Naive B cell (primary cell): ENCODE measurements at regions not wholly inside any gene's neighbourhood (a gene's known extent, or its start where the extent isn't known, plus 50 kb on each side); places are given as distances from the start of the nearest gene placed in this dataset.

ENCODE experiments used
- ATAC-seq, 2 donors: fragments of 150-1000 bp; cut with Tn5 transposase; 2 replicates each; pipeline ENCODE4 v1.10.0; 2021; ENCODE audit warnings: low read depth in 2 of 2, mild to moderate bottlenecking in 2 of 2, moderate library complexity in 2 of 2
- DNase-seq: peaks from one replicate; pipeline ENCODE4 v3.0.0; 2022
- H3K27ac Mint-ChIP-seq, 6 donors: one replicate each; pipeline ENCODE4 v1.8.0; 2020 to 2022; ENCODE audit warnings: mild to moderate bottlenecking in 6 of 6, mixed read lengths in 6 of 6, moderate library complexity in 5 of 6, inconsistent platforms in 2 of 6
- H3K27me3 Mint-ChIP-seq, 3 donors: one replicate each; pipeline ENCODE4 v1.8.0; 2021 to 2022; ENCODE audit warnings: mixed read lengths in 3 of 3, mild to moderate bottlenecking in 1 of 3
- H3K36me3 Mint-ChIP-seq, 2 donors: one replicate each; pipeline ENCODE4 v1.8.0; 2020 to 2022; ENCODE audit warnings: mixed read lengths in 2 of 2, inconsistent platforms in 1 of 2, mild to moderate bottlenecking in 1 of 2
- H3K4me1 Mint-ChIP-seq, 3 donors: one replicate each; pipeline ENCODE4 v1.8.0; 2020 to 2022; ENCODE audit warnings: mixed read lengths in 3 of 3, inconsistent platforms in 1 of 3, mild to moderate bottlenecking in 1 of 3, moderate library complexity in 1 of 3
- H3K4me3 Mint-ChIP-seq, 8 donors: one replicate each; pipeline ENCODE4 v1.8.0; 2020 to 2022; ENCODE audit warnings: mild to moderate bottlenecking in 8 of 8, mixed read lengths in 8 of 8, moderate library complexity in 8 of 8, inconsistent platforms in 2 of 8
- H3K9me3 Mint-ChIP-seq, 7 donors: one replicate each; pipeline ENCODE4 v1.8.0; 2020 to 2022; ENCODE audit warnings: mixed read lengths in 7 of 7, mild to moderate bottlenecking in 5 of 7, inconsistent platforms in 2 of 7, moderate library complexity in 1 of 7

GRCh38 chr5:165714598-165714997 is 2209.2 kb downstream of the MAT2B start:
- ATAC-seq (no peak), DNase-seq (no peak)
- Mint-ChIP-seq H3K27me3 (no peaks in the 10 kb centered on the region), H3K36me3 (no peaks in the 10 kb centered on the region), H3K27ac (no peak overlapping the region), H3K4me1 (no peaks in the 10 kb centered on the region), H3K9me3 (peaks cover 0 to 9% (median 2%) of the 10 kb centered on the region in 7 donors), H3K4me3 (no peak overlapping the region)

GRCh38 chr5:165720901-165721300 is 2215.5 kb downstream of the MAT2B start:
- ATAC-seq (no peak), DNase-seq (no peak)
- Mint-ChIP-seq H3K4me1 (no peaks in the 10 kb centered on the region), H3K9me3 (peaks cover 0 to 9% (median 1%) of the 10 kb centered on the region in 7 donors), H3K4me3 (no peak overlapping the region), H3K27me3 (no peaks in the 10 kb centered on the region), H3K27ac (no peak overlapping the region), H3K36me3 (no peaks in the 10 kb centered on the region)

GRCh38 chr5:165722401-165722800 is 2217.0 kb downstream of the MAT2B start:
- H3K4me1 Mint-ChIP-seq = no peaks in the 10 kb centered on the region
- no peak for ATAC-seq
- peaks cover 0 to 13% (median 2%) of the 10 kb centered on the region in 7 donors for H3K9me3 Mint-ChIP-seq
- no peak overlapping the region for H3K27ac Mint-ChIP-seq
- H3K27me3 Mint-ChIP-seq = no peaks in the 10 kb centered on the region
- H3K36me3 Mint-ChIP-seq = no peaks in the 10 kb centered on the region
- no peak overlapping the region for H3K4me3 Mint-ChIP-seq
- no peak for DNase-seq

- ATAC-seq = no peak
- Mint-ChIP-seq H3K9me3 (peaks cover 0 to 13% (median 2%) of the 10 kb centered on the region in 7 donors), H3K4me1 (no peaks in the 10 kb centered on the region), H3K36me3 (no peaks in the 10 kb centered on the region), H3K27ac (no peak overlapping the region), H3K27me3 (no peaks in the 10 kb centered on the region), H3K4me3 (no peak overlapping the region)
- DNase-seq = no peak
Observed at GRCh38 chr5:165723931-165724330, 2218.5 kb downstream of the MAT2B start.

GRCh38 chr5:165728425-165728824 is 2223.0 kb downstream of the MAT2B start:
- Mint-ChIP-seq H3K9me3 (peaks cover 0 to 6% (median 1%) of the 10 kb centered on the region in 7 donors), H3K27me3 (no peaks in the 10 kb centered on the region), H3K4me1 (no peaks in the 10 kb centered on the region), H3K27ac (no peak overlapping the region), H3K36me3 (no peaks in the 10 kb centered on the region), H3K4me3 (no peak overlapping the region)
- ATAC-seq (no peak), DNase-seq (no peak)

GRCh38 chr5:165735388-165735787 is 2230.0 kb downstream of the MAT2B start:
- H3K9me3 Mint-ChIP-seq = peaks cover 0 to 12% (median 8%) of the 10 kb centered on the region in 7 donors
- peaks cover 0 to 4% (median 0%) of the 10 kb centered on the region in 3 donors for H3K27me3 Mint-ChIP-seq
- H3K27ac Mint-ChIP-seq = no peak overlapping the region

GRCh38 chr5:165739079-165739741 is 2233.8 kb downstream of the MAT2B start:
- ATAC-seq (no peak), DNase-seq (no peak)
- Mint-ChIP-seq H3K36me3 (no peaks in the 10 kb centered on the region), H3K4me1 (no peaks in the 10 kb centered on the region), H3K27ac (no peak overlapping the region), H3K4me3 (no peak overlapping the region), H3K27me3 (peaks cover 0 to 4% (median 0%) of the 10 kb centered on the region in 3 donors), H3K9me3 (peaks cover 0 to 12% (median 8%) of the 10 kb centered on the region in 7 donors)

More at GRCh38 chr5:165735388-165735787, 2230.0 kb downstream of the MAT2B start:
- Mint-ChIP-seq H3K4me3 (no peak overlapping the region), H3K36me3 (no peaks in the 10 kb centered on the region), H3K4me1 (no peaks in the 10 kb centered on the region)
- ATAC-seq = no peak
- no peak for DNase-seq

GRCh38 chr5:165757791-165758190 is 2252.4 kb downstream of the MAT2B start:
- ATAC-seq (no peak), DNase-seq (no peak)
- no peaks in the 10 kb centered on the region for H3K36me3 Mint-ChIP-seq
- H3K4me1 Mint-ChIP-seq = no peaks in the 10 kb centered on the region
- no peak overlapping the region for H3K27ac Mint-ChIP-seq
- H3K4me3 Mint-ChIP-seq = no peak overlapping the region
- peaks cover 0 to 7% (median 2%) of the 10 kb centered on the region in 7 donors for H3K9me3 Mint-ChIP-seq
- no peaks in the 10 kb centered on the region for H3K27me3 Mint-ChIP-seq

GRCh38 chr5:165775111-165775510 is 2269.7 kb downstream of the MAT2B start:
- DNase-seq (no peak), ATAC-seq (no peak)
- H3K36me3 Mint-ChIP-seq = no peaks in the 10 kb centered on the region
- no peak overlapping the region for H3K4me3 Mint-ChIP-seq
- H3K9me3 Mint-ChIP-seq = peaks cover 0 to 6% (median 2%) of the 10 kb centered on the region in 7 donors
- peak overlapping the region in 1 of 6 donors; percentile 56 for H3K27ac Mint-ChIP-seq
- H3K4me1 Mint-ChIP-seq = no peaks in the 10 kb centered on the region
- no peaks in the 10 kb centered on the region for H3K27me3 Mint-ChIP-seq

GRCh38 chr5:165779505-165779904 is 2274.1 kb downstream of the MAT2B start:
- Mint-ChIP-seq H3K4me1 (no peaks in the 10 kb centered on the region), H3K4me3 (no peak overlapping the region), H3K9me3 (peaks cover 2 to 8% (median 5%) of the 10 kb centered on the region in 7 donors), H3K27ac (no peak overlapping the region), H3K27me3 (no peaks in the 10 kb centered on the region), H3K36me3 (no peaks in the 10 kb centered on the region)
- ATAC-seq (no peak), DNase-seq (no peak)

- DNase-seq = no peak
- Mint-ChIP-seq H3K27ac (no peak overlapping the region), H3K4me3 (no peak overlapping the region), H3K36me3 (no peaks in the 10 kb centered on the region), H3K9me3 (peaks cover 2 to 8% (median 4%) of the 10 kb centered on the region in 7 donors), H3K4me1 (no peaks in the 10 kb centered on the region), H3K27me3 (no peaks in the 10 kb centered on the region)
- ATAC-seq = no peak
Observed at GRCh38 chr5:165780901-165781300, 2275.5 kb downstream of the MAT2B start.

- no peak overlapping the region for H3K4me3 Mint-ChIP-seq
- H3K27ac Mint-ChIP-seq = no peak overlapping the region
- DNase-seq = no peak
- no peaks in the 10 kb centered on the region for H3K36me3 Mint-ChIP-seq
- H3K9me3 Mint-ChIP-seq = peaks cover under 1 to 11% (median 4%) of the 10 kb centered on the region in 7 donors
- H3K4me1 Mint-ChIP-seq = no peaks in the 10 kb centered on the region
- ATAC-seq = no peak
- H3K27me3 Mint-ChIP-seq = no peaks in the 10 kb centered on the region
Observed at GRCh38 chr5:165781738-165782137, 2276.3 kb downstream of the MAT2B start.

GRCh38 chr5:165783024-165783423 is 2277.6 kb downstream of the MAT2B start:
- DNase-seq (no peak), ATAC-seq (no peak)
- H3K36me3 Mint-ChIP-seq = no peaks in the 10 kb centered on the region
- no peak overlapping the region for H3K4me3 Mint-ChIP-seq
- peaks cover 2 to 16% (median 4%) of the 10 kb centered on the region in 7 donors for H3K9me3 Mint-ChIP-seq
- no peaks in the 10 kb centered on the region for H3K4me1 Mint-ChIP-seq
- no peaks in the 10 kb centered on the region for H3K27me3 Mint-ChIP-seq
- H3K27ac Mint-ChIP-seq = no peak overlapping the region

- Mint-ChIP-seq H3K27ac (no peak overlapping the region), H3K27me3 (no peaks in the 10 kb centered on the region), H3K9me3 (peaks cover 3 to 22% (median 5%) of the 10 kb centered on the region in 7 donors), H3K36me3 (no peaks in the 10 kb centered on the region), H3K4me1 (no peaks in the 10 kb centered on the region), H3K4me3 (no peak overlapping the region)
- ATAC-seq = no peak
- DNase-seq = no peak
Observed at GRCh38 chr5:165786073-165786472, 2280.7 kb downstream of the MAT2B start.
